ENCODE measurements at regions not wholly inside any gene's neighbourhood (a gene's known extent, or its start where the extent isn't known, plus 50 kb on each side); places are given as distances from the start of the nearest gene placed in this dataset.

GRCh38 chr20:46802722-46803121, 91.9 kb upstream of the EYA2 start:
- Histone ChIP-seq H3K27me3 (peaks cover 39% of the 10 kb centered on the region), H3K4me3 (ENCODE audit: low read depth in 1 of 2, low read length in 1 of 2) (no peak overlapping the region), H3K27ac (no peak overlapping the region), H3K4me1 (ENCODE audit: control insufficient read depth in 1 of 2, insufficient read depth in 1 of 2, low read depth in 1 of 2, low read length in 1 of 2) (no peaks in the 10 kb centered on the region), H3K9me3 (no peaks in the 10 kb centered on the region), H3K36me3 (no peaks in the 10 kb centered on the region)
- TF ChIP-seq CTCF (IDR thresholded peaks at IDR 0.05), result no peak

GRCh38 chr20:46803123-46804020, 91.3 kb upstream of the EYA2 start:
- H3K4me3 ChIP-seq (ENCODE audit: low read depth in 1 of 2, low read length in 1 of 2), result no peak overlapping the region
- H3K27me3 ChIP-seq, result peaks cover 36% of the 10 kb centered on the region
- no peak overlapping the region for H3K27ac ChIP-seq
- no peaks in the 10 kb centered on the region for H3K4me1 ChIP-seq (ENCODE audit: control insufficient read depth in 1 of 2, insufficient read depth in 1 of 2, low read depth in 1 of 2, low read length in 1 of 2)
- TF ChIP-seq CTCF (IDR thresholded peaks at IDR 0.05), result no peak
- no peaks in the 10 kb centered on the region for H3K9me3 ChIP-seq
- H3K36me3 ChIP-seq, result no peaks in the 10 kb centered on the region

GRCh38 chr20:46804126-46804525, 90.5 kb upstream of the EYA2 start:
- Histone ChIP-seq H3K4me1 (ENCODE audit: control insufficient read depth in 1 of 2, insufficient read depth in 1 of 2, low read depth in 1 of 2, low read length in 1 of 2) (no peaks in the 10 kb centered on the region), H3K27ac (no peak overlapping the region), H3K27me3 (peaks cover 34% of the 10 kb centered on the region), H3K4me3 (ENCODE audit: low read depth in 1 of 2, low read length in 1 of 2) (no peak overlapping the region), H3K36me3 (no peaks in the 10 kb centered on the region), H3K9me3 (no peaks in the 10 kb centered on the region)
- no peak for TF ChIP-seq CTCF (IDR thresholded peaks at IDR 0.05)

GRCh38 chr20:46805836-46806235, 88.8 kb upstream of the EYA2 start:
- Histone ChIP-seq H3K9me3 (no peaks in the 10 kb centered on the region), H3K4me1 (ENCODE audit: control insufficient read depth in 1 of 2, insufficient read depth in 1 of 2, low read depth in 1 of 2, low read length in 1 of 2) (no peaks in the 10 kb centered on the region), H3K27ac (no peak overlapping the region), H3K27me3 (peaks cover 46% of the 10 kb centered on the region), H3K36me3 (no peaks in the 10 kb centered on the region), H3K4me3 (ENCODE audit: low read depth in 1 of 2, low read length in 1 of 2) (no peak overlapping the region)
- TF ChIP-seq CTCF (IDR thresholded peaks at IDR 0.05), result no peak

- Histone ChIP-seq H3K27me3 (peaks cover 54% of the 10 kb centered on the region), H3K36me3 (no peaks in the 10 kb centered on the region), H3K27ac (no peak overlapping the region)
Measured at GRCh38 chr20:46807998-46808397, 86.6 kb upstream of the EYA2 start.

More at GRCh38 chr20:46807998-46808397, 86.6 kb upstream of the EYA2 start:
- H3K4me3 ChIP-seq (ENCODE audit: low read depth in 1 of 2, low read length in 1 of 2), result no peak overlapping the region
- no peaks in the 10 kb centered on the region for H3K4me1 ChIP-seq (ENCODE audit: control insufficient read depth in 1 of 2, insufficient read depth in 1 of 2, low read depth in 1 of 2, low read length in 1 of 2)
- TF ChIP-seq CTCF (IDR thresholded peaks at IDR 0.05), result no peak
- H3K9me3 ChIP-seq, result no peaks in the 10 kb centered on the region

All from neutrophil (primary cell).